HT1080 (cell line): ENCODE measurements at regions not wholly inside any gene's neighbourhood (a gene's known extent, or its start where the extent isn't known, plus 50 kb on each side); places are given as distances from the start of the nearest gene placed in this dataset.
A peak's percentile ranks its signal among the peaks of the same experiment; 100 is the strongest.

ENCODE experiments used
- DNase-seq: peaks from one replicate; pipeline ENCODE4 v3.0.0-alpha.2; 2015; ENCODE audit warnings: low read depth

GRCh38 chr7:81648716-81649115 is 121.1 kb downstream of the HGF start:
- no peak for DNase-seq

GRCh38 chr7:81645435-81645834 is 124.4 kb downstream of the HGF start:
- DNase-seq: no peak

- no peak for DNase-seq
Observed at GRCh38 chr7:81641873-81642272, 128.0 kb downstream of the HGF start.

GRCh38 chr7:81638198-81638597 is 131.6 kb downstream of the HGF start:
- no peak for DNase-seq

GRCh38 chr7:81637534-81637933 is 132.3 kb downstream of the HGF start:
- no peak for DNase-seq

GRCh38 chr7:81632418-81632817 is 137.4 kb downstream of the HGF start:
- peak; percentile 17 for DNase-seq

- DNase-seq: no peak
Observed at GRCh38 chr7:81630600-81630999, 139.2 kb downstream of the HGF start.

- no peak for DNase-seq
Observed at GRCh38 chr7:81629702-81630101, 140.1 kb downstream of the HGF start.

- DNase-seq: no peak
Observed at GRCh38 chr7:81628951-81629350, 140.9 kb downstream of the HGF start.

- peak; percentile 55 for DNase-seq
Observed at GRCh38 chr7:81627536-81628287, 142.1 kb downstream of the HGF start.

GRCh38 chr7:81626008-81626407 is 143.8 kb downstream of the HGF start:
- DNase-seq: no peak

- no peak for DNase-seq
Observed at GRCh38 chr7:81624650-81625631, 144.9 kb downstream of the HGF start.

- peak; percentile 2 for DNase-seq
Observed at GRCh38 chr7:81624021-81624592, 145.7 kb downstream of the HGF start.

GRCh38 chr7:81623251-81623855 is 146.5 kb downstream of the HGF start:
- DNase-seq: no peak

- no peak for DNase-seq
Observed at GRCh38 chr7:81621893-81622292, 148.0 kb downstream of the HGF start.

- DNase-seq: peak; percentile 90
Observed at GRCh38 chr7:81618396-81619014, 151.3 kb downstream of the HGF start.

- DNase-seq: peak; percentile 85
Observed at GRCh38 chr7:81616951-81617350, 152.9 kb downstream of the HGF start.

- DNase-seq: no peak
Observed at GRCh38 chr7:81611805-81612204, 158.0 kb downstream of the HGF start.

GRCh38 chr7:81611040-81611439 is 158.8 kb downstream of the HGF start:
- DNase-seq: no peak

- no peak for DNase-seq
Observed at GRCh38 chr7:81608748-81609382, 161.0 kb downstream of the HGF start.

- DNase-seq: no peak
Observed at GRCh38 chr7:81607987-81608386, 161.9 kb downstream of the HGF start.
